HPDE6-E6E7 (cell line): ENCODE measurements at regions not wholly inside any gene's neighbourhood (a gene's known extent, or its start where the extent isn't known, plus 50 kb on each side); places are given as distances from the start of the nearest gene placed in this dataset.

Source experiments
- DNase-seq: peaks from one replicate; pipeline ENCODE4 v3.0.0; 2011; ENCODE audit warnings: missing footprints; ENCODE audit errors: extremely low spot score

DNA sequence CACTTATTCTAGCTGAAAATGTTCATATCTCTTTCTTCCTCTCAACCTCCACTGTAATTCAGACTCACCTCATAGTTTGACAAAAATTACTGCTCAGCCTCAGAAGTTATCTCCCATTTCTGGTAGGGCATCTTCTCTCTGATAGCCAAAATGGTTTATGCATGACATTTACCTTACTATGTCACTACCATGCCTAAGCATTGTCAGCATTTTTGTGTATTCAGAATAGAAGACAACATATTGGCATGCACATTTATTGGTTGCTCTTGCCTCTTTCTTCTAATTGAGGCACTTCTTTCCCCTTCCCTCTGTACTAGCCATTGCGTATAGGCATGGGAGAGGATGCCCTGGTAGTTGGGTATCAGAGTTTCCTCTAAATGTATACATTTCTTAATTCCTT is 406.1 kb upstream of the DCC start:
- no peak for DNase-seq

DNA sequence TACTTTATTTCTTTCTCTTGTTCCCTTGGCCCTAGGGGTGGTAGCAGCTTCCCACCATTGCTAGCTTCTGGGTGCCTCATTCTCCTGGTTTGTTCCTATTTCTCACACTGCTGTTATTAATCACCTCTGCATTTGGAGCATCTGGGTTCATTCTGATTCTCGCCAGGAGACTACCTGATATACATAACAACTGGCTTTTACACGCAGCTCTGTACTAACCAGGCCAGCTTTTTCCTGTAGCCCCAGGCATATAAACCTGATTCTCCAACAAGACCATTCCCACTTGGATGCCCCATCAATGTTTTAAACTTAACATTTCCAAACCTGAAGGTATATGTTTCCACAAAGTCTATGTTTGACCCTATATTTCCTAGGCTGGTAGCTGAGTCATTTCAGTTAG is 403.9 kb upstream of the DCC start:
- DNase-seq: no peak

DNA sequence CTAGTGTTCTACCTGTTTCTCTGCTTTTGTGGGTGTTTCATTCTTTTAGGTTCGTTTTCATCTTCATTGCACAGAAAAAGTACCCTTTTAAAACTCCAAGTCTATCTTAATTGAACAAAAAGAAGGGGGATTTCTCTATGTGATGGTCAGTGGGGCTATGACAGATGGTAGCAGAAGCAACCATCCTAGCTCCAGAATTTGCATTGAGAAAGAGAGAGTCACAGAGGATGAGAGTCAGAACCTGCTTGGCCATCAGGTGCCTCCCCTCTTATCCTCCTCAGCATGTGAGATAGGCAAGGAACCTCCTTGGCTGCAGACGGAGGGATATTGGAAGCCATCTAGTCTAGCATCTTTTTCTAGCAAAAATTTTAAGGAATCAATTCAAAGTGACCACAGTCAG is 398.0 kb upstream of the DCC start:
- no peak for DNase-seq

DNA sequence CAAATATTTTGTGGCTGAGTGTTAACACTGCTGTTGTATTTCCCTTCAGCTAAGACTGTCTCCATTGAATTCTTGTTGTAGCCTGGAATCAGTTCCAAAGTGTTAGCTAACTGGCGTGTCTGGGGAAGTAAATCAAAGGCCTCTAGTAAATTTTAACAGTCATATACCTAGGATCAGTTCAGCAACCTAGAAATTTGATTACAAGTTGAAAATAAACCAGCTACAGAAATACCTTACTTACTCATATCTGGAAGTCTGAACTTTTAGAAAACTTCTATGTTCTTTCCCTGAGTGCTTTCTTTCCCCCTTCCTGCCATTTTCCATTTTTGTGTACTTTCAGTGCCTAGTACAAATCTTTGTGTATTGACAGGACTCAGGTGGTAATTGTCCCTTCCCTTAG is 396.7 kb upstream of the DCC start:
- DNase-seq: no peak

DNA sequence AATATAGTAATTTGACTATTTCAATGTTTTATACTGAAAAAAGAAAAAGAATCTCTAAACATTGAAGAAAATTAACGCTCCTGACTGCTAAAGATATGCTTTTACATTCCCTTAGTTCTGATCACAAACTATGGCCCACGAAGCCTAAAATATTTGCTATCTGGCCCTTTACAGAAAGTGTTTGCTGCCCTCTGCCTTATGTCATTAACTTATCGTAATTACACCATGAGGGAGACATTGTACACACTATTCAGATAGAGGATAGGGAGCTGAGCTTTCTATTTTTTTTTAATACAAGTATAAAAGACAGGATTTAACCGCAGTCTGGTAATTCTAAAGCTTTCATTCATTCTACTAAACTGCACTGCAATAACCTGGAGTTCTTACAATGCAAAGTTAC is 393.1 kb upstream of the DCC start:
- DNase-seq: no peak

DNA sequence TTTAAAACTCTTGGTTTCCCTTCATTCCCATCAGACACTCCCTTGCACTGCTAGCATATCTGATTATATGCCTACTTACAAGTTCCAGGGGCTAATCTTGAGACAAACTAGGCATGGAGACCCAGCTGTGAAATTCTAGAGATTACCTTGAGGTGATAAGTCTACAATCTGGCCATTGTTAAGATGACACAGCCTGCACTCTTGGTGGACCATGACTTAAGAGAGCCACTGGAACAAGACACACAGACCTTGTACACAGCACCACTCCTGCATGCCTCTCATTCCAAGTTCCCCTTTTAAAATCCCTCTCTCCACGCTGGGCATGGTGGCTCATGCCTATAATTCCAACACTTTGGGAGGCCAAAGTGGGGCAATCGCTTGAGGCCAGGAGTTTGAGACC is 387.2 kb upstream of the DCC start:
- no peak for DNase-seq

DNA sequence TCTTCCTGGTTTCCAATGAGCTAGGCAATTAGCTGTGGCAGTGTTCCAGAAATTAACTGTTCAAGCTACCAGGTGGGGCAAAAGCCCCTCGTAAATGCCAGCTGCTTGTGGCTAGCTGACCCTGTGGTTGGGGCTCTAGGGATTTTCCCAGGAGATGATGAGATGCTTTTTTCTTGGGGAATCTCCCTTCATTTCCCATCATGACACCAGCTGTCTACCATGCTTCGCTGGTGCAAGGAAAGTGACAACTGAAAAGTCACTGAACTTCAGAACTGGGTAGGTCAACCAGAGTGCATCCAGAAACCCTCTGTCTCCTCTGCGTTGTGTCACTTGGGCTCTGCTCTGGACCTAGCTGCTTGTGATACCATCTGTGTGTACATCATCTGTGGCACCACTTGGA is 386.5 kb upstream of the DCC start:
- DNase-seq: no peak

DNA sequence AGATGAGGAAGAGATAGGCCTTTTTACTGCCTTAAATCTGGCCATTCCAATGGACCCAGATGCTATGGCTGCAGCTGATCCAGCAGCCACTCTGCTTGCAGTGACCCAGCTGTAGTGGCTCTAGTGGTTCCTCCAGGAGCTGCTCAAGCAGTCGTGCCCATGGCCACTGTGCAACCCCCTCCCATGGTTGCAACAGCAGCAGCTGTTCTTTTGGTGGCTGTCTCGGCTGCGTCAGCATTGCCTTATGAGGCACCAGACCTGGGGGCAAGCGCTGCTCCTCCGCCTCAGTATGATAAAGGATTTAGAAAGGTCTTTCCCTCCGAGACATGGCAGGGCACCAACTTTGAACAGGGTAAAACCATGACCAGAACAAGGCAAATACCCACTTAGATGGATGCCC is 384.9 kb upstream of the DCC start:
- no peak for DNase-seq

DNA sequence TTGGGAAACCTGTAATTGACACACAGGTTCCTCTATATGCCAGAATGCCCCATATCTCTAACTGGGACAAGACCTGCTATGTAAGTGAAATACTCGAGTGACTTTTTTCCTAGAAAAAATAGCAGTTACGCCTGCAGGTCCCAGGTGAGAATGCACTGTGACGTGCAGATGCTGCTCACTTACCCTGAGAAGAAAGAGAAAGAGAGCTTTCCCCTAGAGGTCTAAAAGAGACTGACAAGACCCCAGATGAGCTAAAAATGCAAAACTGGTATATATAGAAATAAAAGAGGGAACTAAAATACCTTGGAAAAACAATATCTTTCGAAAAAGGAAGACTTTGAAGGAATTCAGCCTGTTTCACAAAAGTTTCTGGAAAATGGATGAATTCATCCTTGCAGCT is 383.0 kb upstream of the DCC start:
- DNase-seq: no peak

DNA sequence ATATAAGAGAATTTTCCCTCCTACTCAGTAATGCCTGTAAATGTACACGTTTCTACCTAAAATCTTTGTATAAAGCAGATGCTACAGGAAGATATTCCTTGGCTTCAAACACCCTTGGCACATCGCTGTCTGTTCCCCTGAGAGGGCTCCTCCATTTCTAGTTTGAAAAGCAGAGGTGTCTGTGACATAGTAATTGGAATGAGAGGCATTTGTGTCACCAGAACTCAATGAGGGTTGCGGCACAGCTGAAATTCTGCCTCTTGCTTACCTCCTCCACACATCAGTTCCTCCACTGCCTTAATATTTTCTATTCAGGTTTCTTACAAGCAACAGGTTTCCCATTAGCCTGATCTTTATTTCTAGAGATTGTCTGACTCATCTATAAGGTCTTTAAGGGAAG is 359.9 kb upstream of the DCC start:
- no peak for DNase-seq

DNA sequence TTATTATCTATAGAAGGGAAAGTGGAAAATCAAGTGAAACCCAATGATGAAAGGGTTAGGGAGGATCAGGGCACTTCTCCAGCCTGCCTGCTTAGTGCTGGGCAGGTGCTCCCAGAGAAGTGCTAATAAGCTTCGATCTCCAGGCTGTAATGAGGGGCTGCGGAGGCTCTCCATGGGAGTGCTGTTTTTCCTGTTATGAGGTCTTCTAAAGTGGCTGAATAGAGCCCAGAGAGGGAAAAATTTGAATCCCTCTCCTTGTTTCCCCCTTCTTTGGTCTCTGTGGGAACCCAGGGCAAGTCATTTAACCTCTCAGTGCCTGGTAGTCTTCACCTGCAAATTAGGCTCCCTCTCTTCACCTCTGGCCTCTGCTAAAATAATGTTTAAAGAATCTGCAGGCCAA is 351.7 kb upstream of the DCC start:
- DNase-seq: no peak

DNA sequence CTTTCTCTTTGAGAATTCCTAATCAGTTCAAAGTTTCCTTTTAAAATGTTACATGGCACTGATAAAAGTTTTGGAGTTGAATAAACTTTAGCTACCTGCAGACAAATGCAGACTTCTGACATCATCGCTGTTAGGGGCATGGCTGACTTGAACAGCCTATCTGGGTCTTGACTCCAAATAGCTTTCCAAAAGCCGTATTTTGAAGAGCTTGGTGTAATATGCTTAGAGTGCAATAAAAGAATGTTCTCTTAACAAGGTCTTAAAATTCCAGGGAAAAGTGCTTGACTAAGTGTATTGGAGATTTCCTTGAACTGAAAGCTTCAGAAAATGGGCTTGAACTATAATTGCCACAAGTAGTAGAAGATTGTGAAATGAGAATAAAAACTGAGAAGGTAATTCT is 342.9 kb upstream of the DCC start:
- no peak for DNase-seq

DNA sequence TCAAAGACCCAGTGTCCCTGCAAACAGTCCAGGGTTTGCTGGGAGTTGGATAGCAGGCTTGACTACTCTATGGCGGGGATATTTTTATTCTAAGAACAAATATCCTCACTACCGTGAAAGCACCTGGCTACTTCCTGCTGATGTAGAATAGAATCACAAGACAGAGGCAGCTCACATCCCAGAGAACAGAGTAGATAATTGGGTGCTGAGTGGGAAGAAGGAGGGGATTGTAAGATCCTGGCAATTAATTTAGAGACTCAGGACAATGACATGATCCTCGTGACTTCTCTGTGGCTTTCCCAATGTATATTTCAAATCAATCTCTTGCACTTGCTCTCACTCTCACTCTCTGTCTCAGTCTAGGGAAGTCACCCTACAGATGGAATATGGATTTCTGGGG is 341.9 kb upstream of the DCC start:
- DNase-seq: no peak

DNA sequence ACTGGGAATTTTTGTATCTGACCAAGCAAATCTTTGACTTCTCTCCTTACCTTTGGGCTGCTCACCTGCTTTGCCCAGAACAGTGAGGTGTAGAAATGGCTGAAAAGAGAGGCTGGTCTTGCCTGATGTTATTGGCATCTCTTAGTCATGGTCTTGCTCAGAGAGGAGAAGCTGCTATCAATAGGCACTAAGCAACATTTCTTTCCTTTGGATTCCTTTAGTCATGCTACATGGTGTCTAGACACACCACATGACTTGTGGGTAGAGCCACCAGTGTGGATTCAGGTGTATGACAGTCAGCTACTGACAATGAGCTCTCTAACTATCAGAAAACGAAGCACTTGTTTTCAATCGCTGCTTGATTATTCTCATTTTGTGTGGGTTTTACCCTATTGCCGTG is 341.3 kb upstream of the DCC start:
- DNase-seq: no peak

DNA sequence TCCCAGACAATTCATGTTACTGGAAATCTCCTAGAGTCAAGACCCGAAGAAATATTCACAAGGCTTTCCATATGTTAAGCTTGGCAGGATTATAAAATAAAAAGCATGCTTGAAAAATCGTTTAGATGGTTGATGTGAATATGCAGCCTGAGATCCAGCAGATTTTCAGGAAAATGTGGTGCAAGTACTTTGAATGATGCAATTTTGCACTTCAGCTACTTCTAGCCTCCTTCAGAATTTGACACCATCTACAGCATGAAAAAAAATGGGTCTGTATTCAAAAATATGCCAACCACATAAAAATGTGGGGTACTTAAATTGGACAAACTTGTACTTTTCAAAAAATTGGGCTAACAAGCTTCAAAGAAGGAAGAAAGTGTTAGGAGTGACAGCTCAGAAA is 340.6 kb upstream of the DCC start:
- DNase-seq: no peak

DNA sequence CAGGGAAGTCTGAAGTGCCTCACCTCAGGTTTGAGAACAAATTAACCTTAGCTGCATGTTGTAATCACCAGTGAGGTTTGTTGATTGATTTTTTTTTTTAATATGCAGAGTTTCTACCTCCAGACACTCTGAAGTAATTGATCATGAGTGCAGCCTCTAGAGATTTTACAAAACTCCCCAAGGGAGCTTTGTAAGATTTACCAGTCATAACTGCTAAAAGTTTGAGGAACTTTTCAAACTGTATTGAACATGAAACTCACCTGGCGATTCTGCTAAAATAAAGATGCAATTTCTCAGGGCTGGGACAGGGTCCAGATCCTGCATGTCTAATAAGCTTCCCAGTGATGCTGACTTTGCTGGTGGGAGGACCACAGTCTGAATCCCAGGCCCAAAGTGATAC is 339.6 kb upstream of the DCC start:
- DNase-seq: no peak

DNA sequence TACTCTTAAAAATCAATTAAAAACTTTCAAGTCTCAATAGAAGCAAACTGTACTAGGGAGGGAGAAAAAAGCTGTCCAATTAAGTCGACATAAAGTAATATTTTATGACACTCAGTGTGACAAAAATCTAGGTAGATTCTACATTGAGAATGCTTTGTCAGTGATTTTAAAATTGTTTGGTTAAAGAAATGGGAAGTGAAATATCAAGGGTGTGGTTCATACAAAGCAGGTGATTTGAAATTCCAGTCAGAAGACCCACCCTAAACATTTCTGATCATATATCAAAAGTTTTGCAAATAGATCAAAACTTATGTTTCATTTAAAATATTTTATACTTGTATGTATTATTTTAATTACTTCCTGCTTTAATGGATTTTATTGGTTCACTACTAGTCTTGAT is 338.9 kb upstream of the DCC start:
- DNase-seq: no peak

DNA sequence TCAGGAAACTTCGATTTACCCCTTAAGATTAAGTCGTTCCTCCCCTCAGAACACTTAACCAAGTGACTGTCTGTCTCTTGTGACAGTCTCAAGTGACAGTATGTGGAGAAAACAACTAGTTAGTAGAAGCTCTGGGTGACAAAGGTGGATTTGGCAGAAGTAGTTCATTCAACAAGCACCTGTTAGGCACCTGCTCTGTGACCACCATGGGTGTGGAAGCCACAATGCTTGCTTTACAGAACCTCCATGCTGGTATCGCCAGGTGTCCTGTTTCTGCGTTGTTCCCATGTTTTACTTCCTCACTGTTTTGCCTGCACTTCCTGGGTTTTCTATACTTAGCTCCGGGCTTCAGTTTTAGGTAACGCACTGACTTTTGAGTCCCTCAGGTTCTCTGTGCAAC is 337.4 kb upstream of the DCC start:
- DNase-seq: no peak

DNA sequence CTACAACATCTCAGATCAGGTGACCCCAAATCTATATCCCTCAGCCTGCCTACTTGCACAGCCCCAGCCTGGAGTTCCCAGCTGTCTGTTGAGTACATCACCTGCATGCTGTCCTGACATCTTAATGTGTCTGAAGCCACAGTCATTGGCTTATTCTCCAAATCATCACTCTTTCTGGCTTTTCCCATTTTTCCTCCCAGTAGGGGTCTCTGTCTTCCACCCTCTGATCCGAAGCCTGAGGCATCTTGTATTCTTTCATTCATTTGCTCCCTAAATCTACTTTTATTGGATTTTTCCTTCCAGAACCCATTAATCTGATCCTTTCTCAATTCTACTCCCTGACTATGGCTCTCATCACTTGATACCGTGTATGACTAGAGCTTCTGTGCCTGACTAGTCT is 332.9 kb upstream of the DCC start:
- DNase-seq: no peak

DNA sequence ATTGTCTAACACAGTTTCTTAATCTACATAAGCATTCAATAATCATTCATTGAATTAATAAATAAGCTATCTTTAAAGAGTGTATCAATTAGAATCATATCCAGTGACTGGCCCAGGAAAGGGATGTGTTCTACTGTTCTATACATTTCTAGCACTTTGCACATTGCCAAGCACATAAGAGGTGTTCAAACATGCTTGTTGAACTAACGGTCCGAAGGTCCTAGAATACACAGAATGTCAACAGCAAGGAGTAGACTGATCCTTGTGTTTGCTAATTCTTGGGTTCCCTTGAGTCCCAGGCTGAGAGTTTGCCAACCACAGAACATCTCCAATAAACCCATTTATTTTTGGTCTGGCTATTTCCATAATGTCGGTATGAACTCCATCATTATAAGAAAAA is 331.7 kb upstream of the DCC start:
- DNase-seq: no peak

DNA sequence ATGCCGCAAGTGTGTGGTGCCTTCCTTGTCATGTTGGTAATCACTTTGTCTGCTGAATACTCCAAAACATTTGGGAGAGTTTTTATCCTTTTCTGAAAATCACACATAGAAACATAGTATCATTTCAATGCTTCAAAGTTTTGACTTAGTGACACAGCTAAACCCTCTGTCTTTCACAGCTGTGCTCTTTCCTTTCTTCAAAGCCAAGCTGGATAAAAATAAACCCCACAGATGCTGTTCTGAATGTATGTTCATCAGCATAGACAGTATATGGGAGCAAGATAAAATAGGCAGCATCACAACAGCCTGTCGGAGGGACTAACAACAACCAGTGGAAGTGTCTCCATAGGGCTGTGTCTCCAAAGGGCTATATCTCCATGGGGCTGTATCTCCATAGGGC is 331.3 kb upstream of the DCC start:
- no peak for DNase-seq

DNA sequence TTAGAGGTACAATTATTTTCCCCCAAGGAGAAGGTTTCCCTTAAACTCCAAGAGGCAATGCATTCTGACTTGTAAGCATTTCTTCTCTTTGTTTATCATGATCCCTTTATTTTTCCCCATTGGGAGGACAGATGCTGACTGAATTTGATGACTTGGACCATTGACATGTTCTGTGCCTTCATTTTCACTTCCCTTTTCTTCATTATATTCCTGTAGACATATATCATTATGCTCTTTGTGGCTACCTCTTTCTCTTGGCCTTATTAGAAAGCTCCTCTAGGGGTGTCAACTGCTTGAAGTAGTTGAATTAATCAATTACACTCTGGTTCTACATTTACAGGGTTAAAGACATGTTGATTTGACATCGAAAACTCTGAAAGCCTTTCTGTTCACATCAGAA is 330.0 kb upstream of the DCC start:
- no peak for DNase-seq

DNA sequence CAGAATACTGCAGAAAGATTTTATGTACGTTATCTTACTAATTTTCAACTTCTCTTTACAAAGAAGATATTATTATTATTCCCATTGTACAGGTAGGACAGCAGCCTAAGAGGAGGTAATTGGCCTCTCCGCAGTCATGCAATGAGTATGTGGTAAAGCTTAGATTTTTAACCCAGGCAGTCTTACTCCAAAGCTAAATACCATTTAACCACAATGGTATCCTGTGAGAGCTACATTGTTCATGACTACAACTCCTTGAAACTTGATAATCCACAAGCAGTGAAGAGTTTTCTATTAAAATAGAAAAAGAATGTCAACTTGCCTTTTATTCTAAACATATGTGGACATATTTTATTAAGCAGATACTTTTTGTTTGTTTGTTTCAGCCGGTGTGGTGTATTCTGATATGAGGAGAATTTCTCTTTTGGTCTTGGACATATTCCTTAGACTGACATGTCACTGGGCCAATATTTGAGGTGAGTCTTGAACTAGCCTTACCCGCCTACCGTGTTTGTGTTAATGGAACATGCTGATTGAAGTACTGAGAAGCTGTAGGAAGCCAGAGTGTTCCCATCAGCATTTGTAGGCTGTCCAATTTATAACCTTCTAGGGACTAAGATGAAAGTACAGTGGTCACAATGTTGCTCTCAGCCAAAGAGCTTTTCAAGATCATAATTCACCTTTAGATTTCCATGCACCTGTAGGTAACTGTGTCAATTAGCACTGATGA is 293.9 kb upstream of the DCC start:
- DNase-seq: no peak

DNA sequence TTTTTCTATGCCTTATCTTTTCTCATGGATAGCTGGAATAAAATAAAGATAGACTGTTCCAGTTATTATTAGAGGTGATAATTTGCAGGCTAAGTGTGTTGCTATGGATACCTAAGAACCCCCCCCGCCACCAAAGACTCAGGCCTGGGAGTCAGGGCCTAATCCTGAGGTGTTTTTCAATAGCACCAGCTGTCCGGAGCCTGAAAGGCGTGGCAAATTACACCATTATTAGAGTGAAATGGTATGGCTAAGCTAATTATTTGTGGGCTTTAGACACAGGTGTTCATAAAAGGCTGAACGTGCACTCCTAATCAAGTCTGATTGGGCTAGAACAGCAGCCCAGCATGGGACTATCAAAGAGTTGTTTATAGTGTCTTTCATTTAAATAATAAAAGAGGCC is 293.2 kb upstream of the DCC start:
- no peak for DNase-seq

DNA sequence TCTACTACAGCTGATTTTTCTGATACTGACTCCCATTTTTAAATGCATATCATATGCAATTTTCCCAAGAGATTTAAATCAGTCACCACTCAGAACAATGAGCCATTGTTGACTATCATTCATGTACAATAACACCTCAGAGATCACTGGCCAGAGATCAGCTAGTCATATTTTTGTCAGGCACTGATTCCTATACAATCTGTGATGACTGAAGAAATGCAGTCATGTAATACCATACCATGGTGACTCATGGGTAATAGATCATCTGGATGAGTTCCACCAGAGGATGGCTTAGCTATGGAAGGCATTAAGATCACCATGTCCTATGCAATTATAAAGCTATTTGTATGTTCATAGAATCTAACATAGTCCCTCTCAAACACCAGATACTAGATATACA is 285.7 kb upstream of the DCC start:
- DNase-seq: no peak
